Neural cell (in vitro differentiated cells): ENCODE measurements at regions not wholly inside any gene's neighbourhood (a gene's known extent, or its start where the extent isn't known, plus 50 kb on each side); places are given as distances from the start of the nearest gene placed in this dataset.

Source experiments
- H2AFZ ChIP-seq: fragments of 200-600, 300-800 bp; sonication (generic), shearing (Covaris generic); 2 replicates; pipeline ENCODE4 v1.6.0; 2014; ENCODE audit warnings: low read depth, mild to moderate bottlenecking, antibody characterized with exemption, low read length, moderate library complexity
- H3F3A ChIP-seq: fragments of 200-600 bp; shearing (Covaris generic); 2 replicates; pipeline ENCODE4 v1.6.1; 2016; ENCODE audit warnings: mild to moderate bottlenecking, moderate library complexity, mixed read lengths, antibody characterized with exemption, low read length; ENCODE audit not compliant: insufficient read depth, poor library complexity, severe bottlenecking
- H3K27ac ChIP-seq: fragments of 200-600, 300-800 bp; sonication (generic), shearing (Covaris generic); 2 replicates; pipeline ENCODE4 v1.5.1; 2014; ENCODE audit warnings: mild to moderate bottlenecking, low read length, moderate library complexity
- H3K27me3 ChIP-seq: fragments of 300-800, 200-600 bp; sonication (generic), shearing (Covaris generic); 2 replicates; pipeline ENCODE4 v1.6.0; 2014; ENCODE audit warnings: mild to moderate bottlenecking, low read depth, low read length, moderate library complexity; ENCODE audit not compliant: insufficient read depth
- H3K36me3 ChIP-seq: fragments of 300-800, 200-600 bp; sonication (generic), shearing (Covaris generic); 2 replicates; pipeline ENCODE4 v1.5.1; 2014; ENCODE audit warnings: mild to moderate bottlenecking, antibody characterized with exemption, low read length, moderate library complexity; ENCODE audit not compliant: insufficient read depth
- H3K4me2 ChIP-seq: fragments of 300-800, 200-600 bp; sonication (generic), shearing (Covaris generic); 2 replicates; pipeline ENCODE4 v1.6.0; 2014; ENCODE audit warnings: mild to moderate bottlenecking, low read length
- H3K4me3 ChIP-seq: fragments of 300-800, 200-600 bp; sonication (generic), shearing (Covaris generic); 2 replicates; pipeline ENCODE4 v1.5.1; 2014; ENCODE audit warnings: mild to moderate bottlenecking, low read length, moderate library complexity
- H3K79me2 ChIP-seq: fragments of 200-600 bp; shearing (Covaris generic); replicated peaks from 2 replicates; pipeline ENCODE4 v1.6.0; 2014; ENCODE audit warnings: mild to moderate bottlenecking, low read length, moderate library complexity; ENCODE audit not compliant: insufficient read depth
- H3K9ac ChIP-seq: fragments of 300-800, 200-600 bp; sonication (generic), shearing (Covaris generic); 2 replicates; pipeline ENCODE4 v1.6.1; 2016; ENCODE audit warnings: mild to moderate bottlenecking, low read length, mixed read lengths
- H3K9me2 ChIP-seq: fragments of 200-600 bp; shearing (Covaris generic); 2 replicates; pipeline ENCODE4 v1.6.1; 2016; ENCODE audit warnings: mild to moderate bottlenecking, low read length, mixed read lengths; ENCODE audit not compliant: insufficient read depth
- H3K9me3 ChIP-seq: fragments of 200-600, 300-800 bp; sonication (generic), shearing (Covaris generic); 2 replicates; pipeline ENCODE4 v1.6.1; 2016; ENCODE audit warnings: mild to moderate bottlenecking, mixed run types, low read length, moderate library complexity, mixed read lengths
- H4K20me1 ChIP-seq: fragments of 200-600 bp; shearing (Covaris generic); 2 replicates; pipeline ENCODE4 v1.6.1; 2016; ENCODE audit warnings: mild to moderate bottlenecking, mixed run types; ENCODE audit not compliant: insufficient read depth
- EP300 ChIP-seq: fragments of 450-650 bp; conservative IDR thresholded peaks from 2 replicates; pipeline ENCODE4 v1.6.1; 2014; ENCODE audit warnings: antibody characterized with exemption, mild to moderate bottlenecking, moderate library complexity; ENCODE audit not compliant: poor library complexity, severe bottlenecking
- EZH2 ChIP-seq: fragments of 200-600, 300-800 bp; shearing (Covaris generic), sonication (generic); IDR thresholded peaks from 2 replicates; pipeline ENCODE4 v1.6.1; 2014; ENCODE audit warnings: antibody characterized with exemption, low read length, borderline replicate concordance, mild to moderate bottlenecking; ENCODE audit not compliant: insufficient read depth, poor library complexity, severe bottlenecking
- MXI1 ChIP-seq: fragments of 450-650 bp; conservative IDR thresholded peaks from 2 replicates; pipeline ENCODE4 v1.6.1; 2014; ENCODE audit warnings: antibody characterized with exemption, mild to moderate bottlenecking; ENCODE audit not compliant: poor library complexity, severe bottlenecking
- POLR2AphosphoS5 ChIP-seq: IDR thresholded peaks from 2 replicates; pipeline ENCODE4 v1.6.1; 2012
- RAD21 ChIP-seq: fragments of 450-650 bp; conservative IDR thresholded peaks from 2 replicates; pipeline ENCODE4 v1.6.1; 2014; ENCODE audit warnings: antibody characterized with exemption, mild to moderate bottlenecking, moderate library complexity
- SMC3 ChIP-seq: fragments of 450-650 bp; conservative IDR thresholded peaks from 2 replicates; pipeline ENCODE4 v1.6.1; 2014; ENCODE audit warnings: antibody characterized with exemption, mild to moderate bottlenecking, moderate library complexity; ENCODE audit not compliant: poor library complexity
- TAF1 ChIP-seq: IDR thresholded peaks from 2 replicates; pipeline ENCODE4 v1.6.1; 2012; ENCODE audit warnings: low read depth
- TF ChIP-seq, protein P1 (sequence below): IDR thresholded peaks from 2 replicates; pipeline ENCODE4 v1.6.1; 2012; ENCODE audit warnings: borderline replicate concordance
- TF ChIP-seq, protein P2 (sequence below): fragments of 450-650 bp; IDR thresholded peaks from 2 replicates; pipeline ENCODE4 v1.5.1; 2014; ENCODE audit warnings: antibody characterized with exemption, mild to moderate bottlenecking, moderate library complexity; ENCODE audit not compliant: poor library complexity, severe bottlenecking

- Histone ChIP-seq H3K27me3 (no peaks in the 10 kb centered on the region), H3K36me3 (no peaks in the 10 kb centered on the region), H3K9me2 (no peaks in the 10 kb centered on the region), H2AFZ (no peak overlapping the region), H3K9me3 (no peaks in the 10 kb centered on the region), H3K9ac (no peak overlapping the region), H3F3A (no peaks in the 10 kb centered on the region), H3K27ac (no peak overlapping the region), H3K79me2 (no peaks in the 10 kb centered on the region), H4K20me1 (no peaks in the 10 kb centered on the region), H3K4me3 (no peak overlapping the region), H3K4me2 (no peak overlapping the region)
- TF ChIP-seq RAD21 (no peak), EP300 (no peak), MXI1 (no peak), POLR2AphosphoS5 (no peak), TAF1 (no peak), EZH2 (no peak), SMC3 (no peak)
- TF ChIP-seq, protein P1, sequence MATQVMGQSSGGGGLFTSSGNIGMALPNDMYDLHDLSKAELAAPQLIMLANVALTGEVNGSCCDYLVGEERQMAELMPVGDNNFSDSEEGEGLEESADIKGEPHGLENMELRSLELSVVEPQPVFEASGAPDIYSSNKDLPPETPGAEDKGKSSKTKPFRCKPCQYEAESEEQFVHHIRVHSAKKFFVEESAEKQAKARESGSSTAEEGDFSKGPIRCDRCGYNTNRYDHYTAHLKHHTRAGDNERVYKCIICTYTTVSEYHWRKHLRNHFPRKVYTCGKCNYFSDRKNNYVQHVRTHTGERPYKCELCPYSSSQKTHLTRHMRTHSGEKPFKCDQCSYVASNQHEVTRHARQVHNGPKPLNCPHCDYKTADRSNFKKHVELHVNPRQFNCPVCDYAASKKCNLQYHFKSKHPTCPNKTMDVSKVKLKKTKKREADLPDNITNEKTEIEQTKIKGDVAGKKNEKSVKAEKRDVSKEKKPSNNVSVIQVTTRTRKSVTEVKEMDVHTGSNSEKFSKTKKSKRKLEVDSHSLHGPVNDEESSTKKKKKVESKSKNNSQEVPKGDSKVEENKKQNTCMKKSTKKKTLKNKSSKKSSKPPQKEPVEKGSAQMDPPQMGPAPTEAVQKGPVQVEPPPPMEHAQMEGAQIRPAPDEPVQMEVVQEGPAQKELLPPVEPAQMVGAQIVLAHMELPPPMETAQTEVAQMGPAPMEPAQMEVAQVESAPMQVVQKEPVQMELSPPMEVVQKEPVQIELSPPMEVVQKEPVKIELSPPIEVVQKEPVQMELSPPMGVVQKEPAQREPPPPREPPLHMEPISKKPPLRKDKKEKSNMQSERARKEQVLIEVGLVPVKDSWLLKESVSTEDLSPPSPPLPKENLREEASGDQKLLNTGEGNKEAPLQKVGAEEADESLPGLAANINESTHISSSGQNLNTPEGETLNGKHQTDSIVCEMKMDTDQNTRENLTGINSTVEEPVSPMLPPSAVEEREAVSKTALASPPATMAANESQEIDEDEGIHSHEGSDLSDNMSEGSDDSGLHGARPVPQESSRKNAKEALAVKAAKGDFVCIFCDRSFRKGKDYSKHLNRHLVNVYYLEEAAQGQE, result no peak
- TF ChIP-seq, protein P2, sequence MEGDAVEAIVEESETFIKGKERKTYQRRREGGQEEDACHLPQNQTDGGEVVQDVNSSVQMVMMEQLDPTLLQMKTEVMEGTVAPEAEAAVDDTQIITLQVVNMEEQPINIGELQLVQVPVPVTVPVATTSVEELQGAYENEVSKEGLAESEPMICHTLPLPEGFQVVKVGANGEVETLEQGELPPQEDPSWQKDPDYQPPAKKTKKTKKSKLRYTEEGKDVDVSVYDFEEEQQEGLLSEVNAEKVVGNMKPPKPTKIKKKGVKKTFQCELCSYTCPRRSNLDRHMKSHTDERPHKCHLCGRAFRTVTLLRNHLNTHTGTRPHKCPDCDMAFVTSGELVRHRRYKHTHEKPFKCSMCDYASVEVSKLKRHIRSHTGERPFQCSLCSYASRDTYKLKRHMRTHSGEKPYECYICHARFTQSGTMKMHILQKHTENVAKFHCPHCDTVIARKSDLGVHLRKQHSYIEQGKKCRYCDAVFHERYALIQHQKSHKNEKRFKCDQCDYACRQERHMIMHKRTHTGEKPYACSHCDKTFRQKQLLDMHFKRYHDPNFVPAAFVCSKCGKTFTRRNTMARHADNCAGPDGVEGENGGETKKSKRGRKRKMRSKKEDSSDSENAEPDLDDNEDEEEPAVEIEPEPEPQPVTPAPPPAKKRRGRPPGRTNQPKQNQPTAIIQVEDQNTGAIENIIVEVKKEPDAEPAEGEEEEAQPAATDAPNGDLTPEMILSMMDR, result no peak
Observed at GRCh38 chr4:181202240-181202639, 1041.0 kb upstream of the TENM3 start.

DNA sequence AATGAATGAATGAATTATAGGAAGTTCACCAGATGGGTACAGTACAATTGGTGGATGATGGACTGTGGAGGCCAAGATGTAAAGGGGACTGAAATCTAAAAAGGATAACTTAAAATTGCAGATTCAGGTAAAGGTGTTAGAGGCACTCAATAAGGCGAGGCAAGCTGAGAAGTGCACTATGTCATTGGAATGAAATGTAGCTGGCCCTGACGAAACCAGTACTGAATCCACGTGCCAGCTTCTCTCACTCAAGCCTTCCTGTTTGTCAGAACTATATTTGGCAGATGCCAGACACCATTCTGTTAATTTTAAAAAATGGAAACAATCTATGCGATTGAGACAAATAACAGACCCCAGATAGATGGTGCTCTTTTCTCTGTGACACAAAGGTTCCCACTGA, 1039.1 kb upstream of the TENM3 start:
- H3K79me2 ChIP-seq, result no peaks in the 10 kb centered on the region
- no peak overlapping the region for H3K9ac ChIP-seq
- H2AFZ ChIP-seq, result no peak overlapping the region
- no peak overlapping the region for H3K4me3 ChIP-seq
- no peaks in the 10 kb centered on the region for H3K27me3 ChIP-seq
- no peaks in the 10 kb centered on the region for H3K36me3 ChIP-seq
- no peaks in the 10 kb centered on the region for H3K9me2 ChIP-seq
- H3F3A ChIP-seq, result no peaks in the 10 kb centered on the region
- no peak overlapping the region for H3K4me2 ChIP-seq
- H4K20me1 ChIP-seq, result no peaks in the 10 kb centered on the region
- H3K9me3 ChIP-seq, result no peaks in the 10 kb centered on the region
- TF ChIP-seq, protein P2, result no peak
- TF ChIP-seq EP300, result no peak
- TF ChIP-seq, protein P1, result no peak
- TF ChIP-seq SMC3, result no peak
- TF ChIP-seq EZH2, result no peak
- no peak for TF ChIP-seq TAF1
- no peak for TF ChIP-seq POLR2AphosphoS5
- TF ChIP-seq RAD21, result no peak
- TF ChIP-seq MXI1, result no peak
- no peak overlapping the region for H3K27ac ChIP-seq
